ENCODE measurements at regions not wholly inside any gene's neighbourhood (a gene's known extent, or its start where the extent isn't known, plus 50 kb on each side); places are given as distances from the start of the nearest gene placed in this dataset.
"Not testable (repeated sequence)": the region's sequence is repeated elsewhere in the genome, so short reads cannot be mapped to it uniquely, and the experiment has no call there.

DNA sequence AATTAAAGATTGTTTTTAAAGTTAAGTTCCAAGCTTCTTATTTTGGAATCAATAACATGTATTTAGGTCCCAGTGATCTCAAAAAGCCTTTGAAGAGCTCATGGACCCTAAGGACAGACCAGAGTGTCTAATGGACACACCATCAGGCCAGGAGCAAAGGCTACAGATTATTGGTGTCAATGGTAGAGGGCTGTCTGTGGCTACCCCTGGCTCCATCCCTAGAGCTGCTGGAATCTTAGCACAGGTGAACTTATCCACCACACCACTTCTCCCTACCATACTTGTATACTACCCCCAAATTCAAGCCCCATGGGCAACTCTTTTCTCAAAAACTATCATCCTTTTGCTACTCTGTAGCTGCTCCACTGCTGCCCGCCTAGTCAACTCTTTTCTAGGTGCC, 79.4 kb upstream of the BEND6 start:
- no peak for DNase-seq (ENCODE audit: low read depth in 1 of 2, low spot score in 1 of 2)
- TF ChIP-seq, protein P1, sequence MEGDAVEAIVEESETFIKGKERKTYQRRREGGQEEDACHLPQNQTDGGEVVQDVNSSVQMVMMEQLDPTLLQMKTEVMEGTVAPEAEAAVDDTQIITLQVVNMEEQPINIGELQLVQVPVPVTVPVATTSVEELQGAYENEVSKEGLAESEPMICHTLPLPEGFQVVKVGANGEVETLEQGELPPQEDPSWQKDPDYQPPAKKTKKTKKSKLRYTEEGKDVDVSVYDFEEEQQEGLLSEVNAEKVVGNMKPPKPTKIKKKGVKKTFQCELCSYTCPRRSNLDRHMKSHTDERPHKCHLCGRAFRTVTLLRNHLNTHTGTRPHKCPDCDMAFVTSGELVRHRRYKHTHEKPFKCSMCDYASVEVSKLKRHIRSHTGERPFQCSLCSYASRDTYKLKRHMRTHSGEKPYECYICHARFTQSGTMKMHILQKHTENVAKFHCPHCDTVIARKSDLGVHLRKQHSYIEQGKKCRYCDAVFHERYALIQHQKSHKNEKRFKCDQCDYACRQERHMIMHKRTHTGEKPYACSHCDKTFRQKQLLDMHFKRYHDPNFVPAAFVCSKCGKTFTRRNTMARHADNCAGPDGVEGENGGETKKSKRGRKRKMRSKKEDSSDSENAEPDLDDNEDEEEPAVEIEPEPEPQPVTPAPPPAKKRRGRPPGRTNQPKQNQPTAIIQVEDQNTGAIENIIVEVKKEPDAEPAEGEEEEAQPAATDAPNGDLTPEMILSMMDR (IDR thresholded peaks at IDR 0.05; ENCODE audit: insufficient read depth, low read length) = no peak
- TF ChIP-seq, protein P2, sequence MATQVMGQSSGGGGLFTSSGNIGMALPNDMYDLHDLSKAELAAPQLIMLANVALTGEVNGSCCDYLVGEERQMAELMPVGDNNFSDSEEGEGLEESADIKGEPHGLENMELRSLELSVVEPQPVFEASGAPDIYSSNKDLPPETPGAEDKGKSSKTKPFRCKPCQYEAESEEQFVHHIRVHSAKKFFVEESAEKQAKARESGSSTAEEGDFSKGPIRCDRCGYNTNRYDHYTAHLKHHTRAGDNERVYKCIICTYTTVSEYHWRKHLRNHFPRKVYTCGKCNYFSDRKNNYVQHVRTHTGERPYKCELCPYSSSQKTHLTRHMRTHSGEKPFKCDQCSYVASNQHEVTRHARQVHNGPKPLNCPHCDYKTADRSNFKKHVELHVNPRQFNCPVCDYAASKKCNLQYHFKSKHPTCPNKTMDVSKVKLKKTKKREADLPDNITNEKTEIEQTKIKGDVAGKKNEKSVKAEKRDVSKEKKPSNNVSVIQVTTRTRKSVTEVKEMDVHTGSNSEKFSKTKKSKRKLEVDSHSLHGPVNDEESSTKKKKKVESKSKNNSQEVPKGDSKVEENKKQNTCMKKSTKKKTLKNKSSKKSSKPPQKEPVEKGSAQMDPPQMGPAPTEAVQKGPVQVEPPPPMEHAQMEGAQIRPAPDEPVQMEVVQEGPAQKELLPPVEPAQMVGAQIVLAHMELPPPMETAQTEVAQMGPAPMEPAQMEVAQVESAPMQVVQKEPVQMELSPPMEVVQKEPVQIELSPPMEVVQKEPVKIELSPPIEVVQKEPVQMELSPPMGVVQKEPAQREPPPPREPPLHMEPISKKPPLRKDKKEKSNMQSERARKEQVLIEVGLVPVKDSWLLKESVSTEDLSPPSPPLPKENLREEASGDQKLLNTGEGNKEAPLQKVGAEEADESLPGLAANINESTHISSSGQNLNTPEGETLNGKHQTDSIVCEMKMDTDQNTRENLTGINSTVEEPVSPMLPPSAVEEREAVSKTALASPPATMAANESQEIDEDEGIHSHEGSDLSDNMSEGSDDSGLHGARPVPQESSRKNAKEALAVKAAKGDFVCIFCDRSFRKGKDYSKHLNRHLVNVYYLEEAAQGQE (IDR thresholded peaks at IDR 0.05; ENCODE audit: insufficient replicate concordance, low read depth) = no peak
- TF ChIP-seq POLR2AphosphoS5 (IDR thresholded peaks at IDR 0.05; ENCODE audit: low read depth) = no peak
- no peak for TF ChIP-seq SPI1 (IDR thresholded peaks at IDR 0.05; ENCODE audit: borderline replicate concordance, low read depth)
- TF ChIP-seq GABPA (IDR thresholded peaks at IDR 0.05; ENCODE audit: low read depth) = no peak
- Histone ChIP-seq H3K27ac (replicated peaks) (no peak overlapping the region), H3K4me3 (replicated peaks; ENCODE audit: insufficient read depth, low read length) (no peak overlapping the region), H3K27me3 (ENCODE audit: insufficient read depth, poor library complexity, severe bottlenecking) (no peaks in the 10 kb centered on the region)

DNA sequence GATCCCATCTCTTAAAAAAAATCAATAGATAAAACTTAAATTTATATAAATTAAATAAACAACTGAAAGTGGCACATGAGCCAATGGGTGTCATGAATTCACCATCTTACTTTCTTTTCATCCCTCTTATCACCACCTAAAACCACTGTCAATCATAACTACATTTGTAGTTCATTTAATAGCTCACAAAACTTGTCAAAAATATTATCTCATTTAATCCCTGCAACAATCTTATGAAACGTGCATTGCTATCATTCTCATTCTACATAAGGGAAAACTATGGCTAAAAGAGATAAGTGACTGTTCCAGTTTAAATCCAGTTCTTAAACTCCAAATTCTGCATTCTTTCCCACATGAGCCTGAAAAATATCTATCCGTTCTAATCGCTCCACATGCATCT, 80.6 kb upstream of the BEND6 start:
- Histone ChIP-seq H3K4me3 (replicated peaks; ENCODE audit: insufficient read depth, low read length) (no peak overlapping the region), H3K27me3 (ENCODE audit: insufficient read depth, poor library complexity, severe bottlenecking) (no peaks in the 10 kb centered on the region), H3K27ac (replicated peaks) (no peak overlapping the region)
- TF ChIP-seq SPI1 (IDR thresholded peaks at IDR 0.05; ENCODE audit: borderline replicate concordance, low read depth) (no peak), GABPA (IDR thresholded peaks at IDR 0.05; ENCODE audit: low read depth) (no peak), POLR2AphosphoS5 (IDR thresholded peaks at IDR 0.05; ENCODE audit: low read depth) (no peak)
- TF ChIP-seq, protein P1 (IDR thresholded peaks at IDR 0.05; ENCODE audit: insufficient read depth, low read length) = no peak
- TF ChIP-seq, protein P2 (IDR thresholded peaks at IDR 0.05; ENCODE audit: insufficient replicate concordance, low read depth) = no peak
- DNase-seq (ENCODE audit: low read depth in 1 of 2, low spot score in 1 of 2) = no peak

DNA sequence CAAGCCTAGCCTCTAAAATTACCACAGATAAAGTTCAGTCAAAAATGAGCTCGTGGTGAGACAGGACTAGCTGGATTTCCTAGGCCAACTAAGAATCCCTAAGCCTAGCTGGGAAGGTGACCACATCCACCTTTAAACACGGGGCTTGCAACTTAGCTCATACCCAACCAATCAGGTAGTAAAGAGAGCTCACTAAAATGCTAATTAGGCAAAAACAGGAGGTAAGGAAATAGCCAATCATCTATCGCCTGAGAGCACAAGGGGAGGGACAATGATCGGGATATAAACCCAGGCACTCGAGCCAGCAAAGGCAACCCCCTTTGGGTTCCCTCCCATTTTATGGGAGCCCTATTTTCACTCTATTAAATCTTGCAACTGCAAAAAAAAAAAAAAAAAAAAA, 84.9 kb upstream of the BEND6 start:
- H3K27ac ChIP-seq (replicated peaks); H3K4me3 ChIP-seq (replicated peaks; ENCODE audit: insufficient read depth, low read length); H3K27me3 ChIP-seq (ENCODE audit: insufficient read depth, poor library complexity, severe bottlenecking); DNase-seq (ENCODE audit: low read depth in 1 of 2, low spot score in 1 of 2): not testable (repeated sequence)

DNA sequence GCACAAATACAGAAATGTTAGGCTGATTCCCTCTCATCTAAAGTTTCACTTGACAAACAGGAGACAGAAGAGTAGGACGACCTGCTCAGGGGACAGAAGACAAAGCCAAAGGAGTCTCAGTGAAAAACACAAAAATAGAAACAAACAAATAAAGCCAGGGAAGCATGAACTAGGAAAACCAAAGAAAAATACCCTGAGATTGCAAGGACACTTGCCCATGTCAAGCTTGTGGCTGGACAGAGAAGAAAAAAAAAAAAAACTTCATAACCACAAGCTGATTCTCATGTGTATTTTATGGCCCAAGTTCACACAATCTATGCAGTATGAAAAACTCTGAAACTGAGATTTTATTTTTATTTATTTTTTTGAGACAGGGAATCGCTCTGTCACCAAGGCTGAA, 85.6 kb upstream of the BEND6 start:
- TF ChIP-seq, protein P2 (IDR thresholded peaks at IDR 0.05; ENCODE audit: insufficient replicate concordance, low read depth) = no peak
- TF ChIP-seq POLR2AphosphoS5 (IDR thresholded peaks at IDR 0.05; ENCODE audit: low read depth) (no peak), GABPA (IDR thresholded peaks at IDR 0.05; ENCODE audit: low read depth) (no peak), SPI1 (IDR thresholded peaks at IDR 0.05; ENCODE audit: borderline replicate concordance, low read depth) (no peak)
- TF ChIP-seq, protein P1 (IDR thresholded peaks at IDR 0.05; ENCODE audit: insufficient read depth, low read length) = no peak

More for the DNA sequence above, 85.6 kb upstream of the BEND6 start:
- H3K27ac ChIP-seq (replicated peaks) = no peak overlapping the region
- H3K4me3 ChIP-seq (replicated peaks; ENCODE audit: insufficient read depth, low read length) = no peak overlapping the region
- H3K27me3 ChIP-seq (ENCODE audit: insufficient read depth, poor library complexity, severe bottlenecking) = no peaks in the 10 kb centered on the region
- DNase-seq (ENCODE audit: low read depth in 1 of 2, low spot score in 1 of 2) = no peak
